H1 (cell line): ENCODE measurements at regions not wholly inside any gene's neighbourhood (a gene's known extent, or its start where the extent isn't known, plus 50 kb on each side); places are given as distances from the start of the nearest gene placed in this dataset.
"Not testable (repeated sequence)": the region's sequence is repeated elsewhere in the genome, so short reads cannot be mapped to it uniquely, and the experiment has no call there.

Experiments used
- CTCF ChIA-PET: fragments of 300-600 bp; sonication (Branson Sonifier 250); formaldehyde crosslinking; loops from one replicate; lab custom pipeline; 2021; ENCODE audit not compliant: partially characterized antibody; lab: Charles Lee
- POLR2A ChIA-PET: fragments of 300-600 bp; sonication (Branson Sonifier 250); formaldehyde crosslinking; loops from one replicate; lab custom pipeline; 2021; ENCODE audit warnings: inconsistent platforms; ENCODE audit not compliant: partially characterized antibody; lab: Charles Lee
- DNase-seq, 2 experiments: peaks; one replicate each; pipeline versions ENCODE4 v3.0.0 to v3.0.0-alpha.2; 2010 to 2022; ENCODE audit warnings: low spot score in 2 of 2, low read depth in 1 of 2, mixed read lengths in 1 of 2
- FAIRE-seq: peaks from 2 replicates; lab custom pipeline; 2011; peaks lifted over from hg19 to GRCh38; lab: Jason Lieb, UNC
- H2AFZ ChIP-seq: 2 replicates; pipeline ENCODE4 v1.8.1; 2012; ENCODE audit warnings: low read length, inconsistent platforms
- H2AK5ac ChIP-seq: 2 replicates; pipeline ENCODE4 v1.6.1; 2013; ENCODE audit warnings: low read depth, low read length
- H2BK120ac ChIP-seq: replicated peaks from 2 replicates; pipeline ENCODE3; 2013; ENCODE audit warnings: low read depth, low read length, inconsistent platforms
- H2BK12ac ChIP-seq: 2 replicates; pipeline ENCODE4 v1.6.1; 2013; ENCODE audit warnings: low read depth, low read length
- H2BK15ac ChIP-seq: 2 replicates; pipeline ENCODE4 v1.6.1; 2013; ENCODE audit warnings: low read length
- H2BK20ac ChIP-seq: 2 replicates; pipeline ENCODE4 v1.6.1; 2013; ENCODE audit warnings: low read length
- H2BK5ac ChIP-seq: 2 replicates; pipeline ENCODE4 v1.6.1; 2013; ENCODE audit warnings: low read depth, low read length
- H3K14ac ChIP-seq: 2 replicates; pipeline ENCODE4 v1.6.1; 2013; ENCODE audit warnings: inconsistent platforms; ENCODE audit not compliant: insufficient read length
- H3K18ac ChIP-seq: 2 replicates; pipeline ENCODE4 v1.6.1; 2013; ENCODE audit warnings: low read length; ENCODE audit errors: extremely low read depth
- H3K23ac ChIP-seq: 2 replicates; pipeline ENCODE4 v1.6.1; 2013; ENCODE audit warnings: inconsistent platforms; ENCODE audit not compliant: insufficient read length
- H3K23me2 ChIP-seq: 2 replicates; pipeline ENCODE4 v1.6.1; 2013; ENCODE audit warnings: low read depth, low read length
- H3K27ac ChIP-seq: 2 replicates; pipeline ENCODE4 v1.6.1; 2011; ENCODE audit warnings: low read depth, low read length, inconsistent platforms
- H3K27me3 ChIP-seq, 4 experiments: replicated peaks in 1 of 4; 1 replicate in 1 of 4; 2 replicates in 3 of 4; pipeline versions ENCODE4 v1.6.1 to v1.8.1; 2011 to 2013; ENCODE audit warnings: low read length in 3 of 4, mild to moderate bottlenecking in 3 of 4, inconsistent platforms in 2 of 4, mixed read lengths in 2 of 4, moderate library complexity in 1 of 4; ENCODE audit not compliant: control insufficient read depth in 3 of 4, insufficient read depth in 3 of 4; ENCODE audit errors: extremely low read depth in 1 of 4
- H3K36me3 ChIP-seq, 4 experiments: 2 replicates each; pipeline versions ENCODE4 v1.6.1 to v1.8.1; 2011 to 2013; ENCODE audit warnings: mild to moderate bottlenecking in 4 of 4, low read length in 3 of 4, moderate library complexity in 2 of 4, control low read depth in 1 of 4, inconsistent platforms in 1 of 4; ENCODE audit not compliant: insufficient read depth in 4 of 4, control insufficient read depth in 2 of 4
- H3K4ac ChIP-seq: replicated peaks from 2 replicates; pipeline ENCODE3; 2013; ENCODE audit warnings: low read length, low read depth, mixed read lengths, inconsistent platforms; ENCODE audit not compliant: insufficient read length
- H3K4me1 ChIP-seq, 4 experiments: replicated peaks in 1 of 4; 1 replicate in 1 of 4; 2 replicates in 3 of 4; pipeline versions ENCODE4 v1.6.1 to v1.8.1; 2011 to 2013; ENCODE audit warnings: low read length in 3 of 4, inconsistent platforms in 2 of 4, mixed read lengths in 1 of 4; ENCODE audit not compliant: insufficient read depth in 4 of 4, control insufficient read depth in 3 of 4
- H3K4me2 ChIP-seq, 2 experiments: 2 replicates each; pipeline versions ENCODE4 v1.6.1 to v1.8.1; 2011 to 2013; ENCODE audit warnings: low read depth in 2 of 2, low read length in 2 of 2, control low read depth in 1 of 2, inconsistent platforms in 1 of 2, mild to moderate bottlenecking in 1 of 2; ENCODE audit not compliant: insufficient read depth in 1 of 2
- H3K4me3 ChIP-seq, 4 experiments: fragments of 200-600, 300-600 bp in 1 of 4; sonication (generic), shearing (Covaris generic), sonication (Bioruptor Twin) in 1 of 4; 2 replicates each; pipeline versions ENCODE4 v1.5.1 to v1.8.1; 2011 to 2016; ENCODE audit warnings: low read length in 4 of 4, low read depth in 3 of 4, control low read depth in 2 of 4, inconsistent platforms in 2 of 4, mild to moderate bottlenecking in 2 of 4, mixed read lengths in 1 of 4, moderate library complexity in 1 of 4; ENCODE audit not compliant: insufficient read depth in 2 of 4; ENCODE audit errors: extremely low read depth in 1 of 4
- H3K56ac ChIP-seq: replicated peaks from 2 replicates; pipeline ENCODE3; 2013; ENCODE audit warnings: low read depth, mild to moderate bottlenecking, mixed read lengths, low read length, inconsistent platforms; ENCODE audit not compliant: insufficient read length
- H3K79me1 ChIP-seq: 2 replicates; pipeline ENCODE4 v1.6.1; 2013; ENCODE audit warnings: low read depth, low read length, control low read depth
- H3K79me2 ChIP-seq, 2 experiments: 2 replicates each; pipeline versions ENCODE4 v1.6.1 to v1.8.1; 2012 to 2013; ENCODE audit warnings: low read length in 2 of 2, mild to moderate bottlenecking in 2 of 2, inconsistent platforms in 1 of 2; ENCODE audit not compliant: insufficient read depth in 2 of 2, control insufficient read depth in 1 of 2
- H3K9ac ChIP-seq, 4 experiments: replicated peaks in 1 of 4; 1 replicate in 1 of 4; 2 replicates in 3 of 4; pipeline versions ENCODE4 v1.6.1 to v1.8.1; 2011 to 2013; ENCODE audit warnings: low read depth in 3 of 4, low read length in 3 of 4, control low read depth in 2 of 4, mild to moderate bottlenecking in 2 of 4, moderate library complexity in 2 of 4, inconsistent platforms in 1 of 4; ENCODE audit errors: extremely low read depth in 1 of 4
- H3K9me3 ChIP-seq, 2 experiments: 2 replicates each; pipeline versions ENCODE4 v1.6.1 to v1.8.1; 2012 to 2013; ENCODE audit warnings: mild to moderate bottlenecking in 2 of 2, moderate library complexity in 2 of 2, control low read depth in 1 of 2, inconsistent platforms in 1 of 2, low read depth in 1 of 2, low read length in 1 of 2, mixed read lengths in 1 of 2; ENCODE audit not compliant: insufficient read depth in 2 of 2
- H4K20me1 ChIP-seq, 2 experiments: replicated peaks in 1 of 2; 2 replicates each; pipeline versions ENCODE3 to v1.8.1; 2011 to 2013; ENCODE audit warnings: inconsistent platforms in 2 of 2, low read length in 2 of 2, mild to moderate bottlenecking in 1 of 2; ENCODE audit not compliant: insufficient read depth in 2 of 2, control insufficient read depth in 1 of 2
- H4K5ac ChIP-seq: 2 replicates; pipeline ENCODE4 v1.6.1; 2013; ENCODE audit warnings: low read length, low read depth, mixed read lengths, inconsistent platforms; ENCODE audit not compliant: insufficient read length
- H4K8ac ChIP-seq: 2 replicates; pipeline ENCODE4 v1.8.0; 2013; ENCODE audit warnings: mild to moderate bottlenecking, moderate library complexity, low read length, inconsistent platforms; ENCODE audit not compliant: insufficient read depth; ENCODE audit errors: extremely low read depth
- H4K91ac ChIP-seq: replicated peaks from 2 replicates; pipeline ENCODE3; 2013; ENCODE audit warnings: low read length, mixed read lengths, inconsistent platforms; ENCODE audit not compliant: insufficient read length
- WGBS, 2 experiments: shearing (Covaris generic) in 1 of 2; methylation state at CpG; one replicate each; pipeline versions ENCODE4 v1.1.6 to v1.1.7; 2013 to 2015; ENCODE audit warnings: low lambda C conversion rate in 2 of 2, mixed read lengths in 2 of 2, inconsistent platforms in 1 of 2, low coverage in 1 of 2, missing lambda C conversion rate in 1 of 2; ENCODE audit not compliant: insufficient replicate concordance in 2 of 2, insufficient coverage in 1 of 2, insufficient read length in 1 of 2; ENCODE audit errors: extremely low coverage in 1 of 2, missing lambda C conversion rate in 1 of 2; 5-methylcytosine and 5-hydroxymethylcytosine counted together

- H3K18ac ChIP-seq, H2AFZ ChIP-seq, H3K14ac ChIP-seq, H2BK12ac ChIP-seq, CTCF ChIA-PET, H4K91ac ChIP-seq, H3K4ac ChIP-seq, H3K27me3 ChIP-seq, POLR2A ChIA-PET, H2BK5ac ChIP-seq, H3K36me3 ChIP-seq, H2BK20ac ChIP-seq, H3K4me2 ChIP-seq, H4K20me1 ChIP-seq, H2BK15ac ChIP-seq, H3K23ac ChIP-seq, H3K4me3 ChIP-seq, H2AK5ac ChIP-seq, H3K4me1 ChIP-seq, H3K56ac ChIP-seq, DNase-seq, H2BK120ac ChIP-seq, H4K5ac ChIP-seq, H3K27ac ChIP-seq, H3K23me2 ChIP-seq, FAIRE-seq, H3K9ac ChIP-seq, H3K79me2 ChIP-seq, H3K9me3 ChIP-seq, H3K79me1 ChIP-seq, H4K8ac ChIP-seq: not testable (repeated sequence)
- WGBS, 2 experiments: 84% methylated on average over 3 of the region's 3 CpGs; no CpG with 5 or more reads in 1 of the 2 experiments
Measured at GRCh38 chr1:213462374-213462773, 411.3 kb downstream of the RPS6KC1 start.
